GM18511 (cell line): ENCODE measurements at regions not wholly inside any gene's neighbourhood (a gene's known extent, or its start where the extent isn't known, plus 50 kb on each side); places are given as distances from the start of the nearest gene placed in this dataset.

Experiments used
- ATAC-seq: cut with Tn5 transposase; IDR thresholded peaks from one replicate; pipeline ENCODE4 v1.9.1; 2021; ENCODE audit warnings: mild to moderate bottlenecking, moderate library complexity; ENCODE audit not compliant: unreplicated experiment

DNA sequence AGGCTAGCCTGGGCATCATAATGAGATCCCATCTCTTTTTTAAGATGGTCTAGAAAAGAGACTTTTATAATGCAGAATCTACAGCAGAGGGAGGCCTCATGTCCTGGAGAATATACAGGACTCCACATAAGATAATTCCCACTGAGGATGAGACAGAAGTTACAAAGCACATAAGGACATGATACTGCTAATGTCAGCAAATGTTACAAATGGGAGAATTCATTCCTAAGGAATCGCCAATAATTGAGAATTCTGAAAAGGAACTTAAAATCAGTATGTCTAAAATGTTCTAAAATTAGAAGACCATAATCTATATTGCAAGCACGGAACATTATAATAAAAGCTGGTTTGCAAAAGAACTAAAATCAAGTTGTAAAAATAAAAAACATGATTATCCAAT, 131.6 kb upstream of the PKDCC start:
- ATAC-seq = no peak

DNA sequence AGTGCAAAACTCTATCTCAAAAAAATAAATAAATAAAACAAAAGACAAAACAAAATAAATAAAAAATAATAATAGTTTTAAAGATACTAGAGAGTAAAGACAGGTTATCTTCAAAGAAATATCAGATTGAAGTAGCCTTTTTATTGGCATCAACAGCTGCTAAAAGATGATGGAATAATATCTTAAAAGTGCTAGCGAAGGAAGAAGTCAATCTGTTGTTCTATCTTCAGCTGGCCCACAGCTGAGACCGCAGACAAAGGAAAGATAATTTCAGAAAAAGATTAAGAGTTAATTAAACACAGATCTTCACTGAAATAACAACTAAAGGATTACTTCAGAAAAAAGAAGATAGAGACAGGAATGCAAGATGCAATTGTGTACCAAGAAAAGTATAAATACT, 130.2 kb upstream of the PKDCC start:
- no peak for ATAC-seq

DNA sequence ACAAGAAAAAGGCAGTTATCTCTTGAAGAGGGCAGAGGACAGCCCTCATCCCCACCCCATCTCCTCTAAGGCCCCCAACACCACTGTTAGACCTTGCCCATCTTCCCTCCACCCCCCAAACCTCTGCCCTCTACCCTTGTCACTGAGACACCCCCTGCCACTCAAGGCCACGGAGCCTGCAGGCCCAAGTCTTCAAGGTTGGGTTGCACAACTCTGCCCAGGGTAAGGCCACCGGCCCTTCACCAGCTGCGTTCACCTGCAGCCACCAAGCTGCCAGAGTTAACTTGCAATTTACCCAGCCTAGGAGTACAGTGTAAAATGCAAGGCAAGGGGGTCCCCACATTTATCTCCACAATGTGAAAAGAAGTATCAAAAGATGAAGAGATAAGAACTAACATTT, 128.7 kb upstream of the PKDCC start:
- ATAC-seq = no peak

DNA sequence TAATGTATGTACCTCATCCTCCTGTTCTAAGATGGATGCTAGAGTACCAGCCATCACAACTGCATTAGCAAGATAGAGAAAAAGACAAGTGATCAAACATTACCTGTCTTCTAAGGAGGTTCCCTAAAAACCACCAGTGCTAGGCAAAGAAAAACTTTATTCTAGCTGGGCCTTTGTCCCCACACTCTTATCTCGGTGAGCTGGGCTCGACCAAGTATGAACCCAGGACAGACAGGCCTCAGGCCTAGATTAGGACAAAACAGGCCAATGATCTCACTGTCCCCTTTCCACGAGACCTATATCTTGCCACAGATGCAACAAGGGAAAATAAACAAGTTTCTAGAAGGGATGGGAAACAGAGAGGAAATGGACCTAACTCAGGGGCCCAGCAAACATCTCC, 127.6 kb upstream of the PKDCC start:
- ATAC-seq = no peak

DNA sequence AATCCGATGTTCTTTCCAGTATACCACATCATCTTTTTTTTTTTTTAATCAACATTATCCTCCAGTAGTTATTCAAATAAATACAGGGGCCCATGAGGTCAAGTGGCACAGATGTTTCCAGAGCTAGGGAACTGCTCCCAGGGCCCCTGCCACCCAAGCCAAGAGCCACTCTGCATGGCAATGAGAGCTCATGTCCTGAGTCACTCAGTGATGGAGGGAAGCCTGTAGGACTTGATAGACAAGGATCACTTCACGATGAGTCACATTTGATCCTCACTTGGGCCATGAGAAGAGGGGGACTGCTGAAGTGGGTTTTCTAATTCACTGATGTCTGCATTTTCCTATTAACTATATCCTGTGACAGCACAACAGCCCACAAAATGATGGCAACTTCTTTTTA, 127.0 kb upstream of the PKDCC start:
- ATAC-seq = no peak

DNA sequence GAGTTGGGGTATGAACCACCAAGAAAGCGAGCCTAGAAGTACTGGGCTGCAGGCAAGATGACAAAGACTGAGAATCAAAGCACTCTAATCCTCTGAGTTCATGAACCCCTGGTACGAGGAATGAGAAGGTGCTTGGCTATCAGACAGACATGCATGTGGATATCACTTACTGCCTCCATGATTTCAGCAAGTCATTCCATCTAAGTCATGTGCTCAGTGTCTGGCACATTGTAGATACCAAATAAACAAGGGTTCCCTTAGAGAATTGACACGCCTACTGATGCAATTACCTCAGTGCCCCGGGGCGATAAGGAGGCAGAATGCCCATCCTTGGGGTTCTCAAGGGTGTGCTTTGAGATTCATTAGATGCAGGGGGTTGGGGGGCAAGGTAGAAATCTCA, 125.6 kb upstream of the PKDCC start:
- ATAC-seq = no peak

DNA sequence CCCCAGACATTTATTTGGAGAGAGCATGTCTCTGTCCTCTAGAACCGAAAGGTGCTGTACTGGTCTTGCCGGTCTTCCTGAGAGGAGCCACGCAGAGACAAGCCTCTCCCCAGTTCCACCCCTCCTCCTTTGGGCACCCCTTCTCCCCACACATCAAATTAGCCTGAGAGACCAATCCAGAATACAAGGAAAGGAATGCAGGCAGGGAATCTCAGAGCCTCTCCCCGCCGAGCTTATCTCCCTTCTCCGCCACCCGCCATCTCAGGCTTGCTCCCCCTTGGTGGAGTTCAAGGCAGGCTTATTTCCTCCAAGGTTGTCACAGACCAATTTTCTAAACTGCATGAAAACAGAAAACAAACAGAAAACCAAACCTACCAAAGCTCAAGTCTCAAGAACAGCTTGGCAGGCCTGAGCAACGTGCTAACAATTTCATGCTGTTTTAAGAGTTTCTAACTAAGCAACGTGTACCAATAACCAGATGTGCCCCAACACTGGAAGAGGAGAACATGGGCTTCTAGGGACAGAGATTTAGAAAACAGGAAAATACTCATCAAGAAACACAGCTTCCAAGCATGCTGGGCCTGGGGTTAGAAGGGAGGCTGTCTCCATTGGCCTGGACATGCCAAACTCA, 124.5 kb upstream of the PKDCC start:
- no peak for ATAC-seq

DNA sequence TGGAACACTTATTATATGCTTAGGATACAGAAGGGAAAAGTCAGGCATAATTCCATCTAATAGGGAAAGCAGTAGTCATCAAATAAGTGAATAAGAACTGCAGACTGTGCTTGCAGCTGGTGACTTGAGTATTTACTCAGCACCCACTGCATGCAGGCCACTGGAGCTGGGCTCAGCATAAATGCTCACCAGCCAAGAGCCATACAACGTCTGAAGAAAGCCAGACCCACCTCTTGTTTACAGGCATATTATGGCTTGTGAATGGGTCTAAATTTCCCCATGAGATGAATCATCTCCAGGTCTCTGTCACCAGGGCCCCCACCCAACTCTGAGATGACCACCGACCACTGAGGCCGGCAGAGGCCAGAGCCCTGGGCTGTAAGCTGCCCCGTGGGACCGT, 123.8 kb upstream of the PKDCC start:
- no peak for ATAC-seq

DNA sequence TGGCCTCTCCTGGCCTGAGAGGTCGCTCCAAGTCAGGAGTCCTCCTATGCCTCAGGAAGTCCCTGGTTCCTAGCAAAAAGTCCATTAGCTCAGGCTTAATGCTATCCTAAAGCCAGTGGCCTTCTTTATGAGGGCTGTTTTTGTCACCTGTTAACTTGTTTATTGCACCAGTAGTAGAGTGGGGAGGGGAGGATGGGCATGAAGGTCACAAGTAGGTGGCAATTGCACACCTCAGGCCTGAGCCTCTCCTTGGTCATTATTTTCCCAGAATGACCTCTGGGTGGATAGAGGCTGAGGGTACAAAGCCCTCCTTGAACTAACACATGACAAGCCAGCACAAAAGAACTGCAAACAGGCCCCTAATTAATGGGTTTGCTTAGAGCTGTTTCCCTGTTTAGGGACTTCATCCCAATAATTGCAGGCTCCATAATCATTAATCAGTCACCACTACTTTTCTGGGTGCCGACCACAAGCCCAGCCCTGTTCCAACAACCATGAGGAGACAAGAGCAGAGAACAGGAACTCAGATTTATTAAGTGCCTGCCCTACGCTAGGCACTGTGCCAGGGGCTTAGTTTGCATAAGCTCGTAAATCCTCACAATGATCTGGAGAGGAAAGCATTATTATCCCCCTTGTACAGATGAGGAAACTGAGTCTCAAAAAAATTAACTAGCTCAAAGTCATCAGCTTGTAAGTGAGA, 123.0 kb upstream of the PKDCC start:
- no peak for ATAC-seq

DNA sequence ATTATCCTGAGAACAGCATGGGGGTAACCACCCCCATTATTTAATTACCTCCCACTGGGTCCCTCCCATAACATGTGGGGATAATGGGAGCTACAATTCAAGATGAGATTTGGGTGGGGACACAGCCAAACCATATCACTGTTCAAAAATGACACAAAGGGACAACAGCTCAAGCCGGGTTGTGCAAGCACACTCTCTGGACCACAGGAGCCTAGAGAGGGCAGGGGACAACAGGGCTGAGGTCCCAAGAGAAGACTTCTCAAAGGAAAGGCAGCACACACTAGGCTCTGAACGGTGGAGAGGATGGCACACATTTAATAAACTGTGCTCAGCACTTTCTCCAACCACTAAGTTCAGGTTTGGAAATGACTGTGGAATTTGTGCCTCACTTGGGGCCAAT, 122.1 kb upstream of the PKDCC start:
- no peak for ATAC-seq

DNA sequence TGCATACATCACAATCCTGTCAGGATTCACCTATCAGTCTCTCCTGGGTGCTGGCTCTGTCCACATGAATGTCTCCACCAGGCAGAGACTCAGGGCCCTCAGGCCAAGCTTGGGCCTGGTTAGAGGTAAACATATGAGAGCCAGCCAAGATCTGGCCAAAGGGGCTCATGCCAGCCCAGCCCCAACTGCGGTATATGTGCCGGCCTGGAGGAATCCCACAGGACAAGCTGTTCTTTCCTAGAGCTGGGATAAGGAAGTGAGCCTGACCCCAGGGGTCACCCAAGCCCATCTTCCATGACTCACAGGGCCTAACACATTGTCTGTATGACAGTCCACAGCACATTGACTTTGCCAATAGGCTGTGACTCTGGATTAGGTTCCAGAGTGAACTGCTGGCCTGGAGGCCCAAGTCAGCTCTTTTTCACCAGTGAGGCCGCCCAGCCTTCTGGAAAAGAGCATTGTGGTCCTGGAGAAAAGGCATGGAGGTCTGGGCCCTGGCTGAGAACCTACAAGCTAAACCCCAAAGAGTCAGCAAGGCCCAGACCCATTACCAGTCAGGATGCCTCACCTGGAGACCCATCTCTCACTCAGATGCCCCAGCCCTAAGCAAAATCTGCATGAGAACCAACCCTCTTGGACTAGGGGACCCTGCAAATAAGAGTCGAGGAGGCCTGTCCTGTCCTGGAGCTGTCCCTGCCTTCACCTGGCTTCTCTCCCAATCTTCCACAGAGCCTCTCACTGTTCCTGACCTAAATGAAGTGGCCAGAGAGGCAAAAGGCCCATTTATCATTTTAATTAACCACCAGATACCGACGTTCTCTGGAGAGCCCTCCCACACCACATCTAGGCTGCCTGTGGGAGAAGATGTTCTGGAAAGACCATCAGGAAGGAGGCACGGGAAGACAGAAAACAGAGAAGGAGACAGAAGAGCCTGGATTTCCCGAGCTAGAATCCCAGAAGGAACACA, 120.9 kb upstream of the PKDCC start:
- ATAC-seq = no peak

DNA sequence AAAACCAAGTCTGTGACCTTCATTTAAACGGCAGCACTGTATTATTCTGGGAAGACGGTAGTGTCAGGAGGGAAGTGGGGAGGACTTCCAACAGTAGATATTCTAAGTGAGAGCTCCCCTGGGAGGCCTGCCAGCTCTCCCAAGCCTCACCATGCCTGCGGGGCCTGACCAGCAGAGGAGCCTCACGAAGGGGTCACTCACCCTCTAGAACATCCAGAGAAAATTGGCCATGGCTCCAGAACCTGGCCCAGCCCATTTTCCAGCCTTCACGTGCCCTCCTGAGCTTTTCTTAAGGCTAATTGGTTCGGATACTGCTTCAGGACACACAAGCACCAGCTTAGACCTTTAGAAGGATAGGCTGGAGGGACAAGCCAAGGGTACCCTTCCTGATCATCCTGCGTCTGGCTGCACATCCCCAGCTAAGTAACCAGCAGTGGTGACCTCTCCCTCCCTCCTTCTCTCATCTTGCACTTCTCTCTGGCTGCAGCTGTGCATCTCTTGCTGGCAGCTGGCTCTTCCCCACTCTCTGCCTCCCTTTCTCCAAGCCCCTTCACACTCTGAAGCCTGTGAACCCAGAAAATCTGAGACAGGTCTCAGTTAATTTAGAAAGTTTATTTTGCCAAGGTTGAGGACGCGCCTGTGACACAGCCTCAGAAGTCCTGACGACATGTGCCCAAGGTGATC, 120.1 kb upstream of the PKDCC start:
- ATAC-seq = no peak

DNA sequence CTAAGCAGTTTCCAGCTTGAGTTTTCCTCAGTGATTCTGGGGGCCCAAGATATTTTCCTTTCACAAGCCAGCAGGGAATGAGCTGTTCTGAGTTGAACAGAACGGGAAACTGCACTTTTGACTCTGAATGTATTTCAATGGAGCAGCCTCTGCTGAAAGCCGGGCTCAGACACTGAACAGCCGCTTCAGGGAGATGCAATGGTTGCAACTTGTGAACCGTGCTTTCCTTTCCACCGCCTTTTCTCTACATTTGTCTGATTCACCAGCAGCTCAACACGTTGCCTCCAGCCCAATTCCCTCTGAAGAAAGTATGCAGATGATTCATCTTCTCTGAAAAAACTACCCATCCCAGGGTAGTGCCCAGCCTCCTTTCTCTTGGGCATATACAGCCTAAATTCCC, 119.3 kb upstream of the PKDCC start:
- ATAC-seq = no peak

DNA sequence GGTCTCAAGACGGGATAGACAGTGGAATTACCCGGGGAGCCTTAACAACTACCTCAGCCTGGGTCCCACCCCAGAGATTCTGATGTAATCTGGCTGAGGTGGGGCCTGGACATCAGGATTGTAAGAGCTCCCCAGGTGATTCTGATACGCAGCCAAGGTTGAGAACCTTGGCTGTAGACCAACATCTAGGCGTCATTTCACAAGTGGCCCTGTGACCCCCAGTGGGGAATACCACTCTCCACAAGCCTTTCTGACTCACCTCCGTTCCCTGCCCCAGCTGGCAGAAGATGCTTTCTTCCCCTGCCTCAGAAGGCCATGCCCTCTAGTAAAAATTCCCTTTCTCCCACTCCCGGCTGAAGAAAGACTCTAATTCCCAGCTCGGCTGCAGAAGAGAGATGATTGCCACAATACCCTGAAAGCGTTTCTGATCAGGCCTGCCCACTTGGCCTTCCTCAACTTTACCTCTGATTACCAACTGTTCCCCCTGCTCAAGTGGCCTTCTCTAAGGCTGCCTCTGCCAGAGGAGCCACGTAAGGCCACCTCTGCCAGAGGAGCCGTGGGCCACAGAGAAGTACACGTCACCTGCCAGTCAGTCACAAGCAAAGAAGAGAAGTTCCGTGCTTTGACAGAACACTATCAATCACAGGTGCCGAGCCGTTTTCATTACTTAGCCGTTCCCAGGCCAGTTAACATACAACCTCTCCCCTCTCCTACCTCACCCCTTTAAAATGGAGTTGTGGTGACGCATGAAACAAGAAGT, 116.8 kb upstream of the PKDCC start:
- ATAC-seq = peak; percentile 68

DNA sequence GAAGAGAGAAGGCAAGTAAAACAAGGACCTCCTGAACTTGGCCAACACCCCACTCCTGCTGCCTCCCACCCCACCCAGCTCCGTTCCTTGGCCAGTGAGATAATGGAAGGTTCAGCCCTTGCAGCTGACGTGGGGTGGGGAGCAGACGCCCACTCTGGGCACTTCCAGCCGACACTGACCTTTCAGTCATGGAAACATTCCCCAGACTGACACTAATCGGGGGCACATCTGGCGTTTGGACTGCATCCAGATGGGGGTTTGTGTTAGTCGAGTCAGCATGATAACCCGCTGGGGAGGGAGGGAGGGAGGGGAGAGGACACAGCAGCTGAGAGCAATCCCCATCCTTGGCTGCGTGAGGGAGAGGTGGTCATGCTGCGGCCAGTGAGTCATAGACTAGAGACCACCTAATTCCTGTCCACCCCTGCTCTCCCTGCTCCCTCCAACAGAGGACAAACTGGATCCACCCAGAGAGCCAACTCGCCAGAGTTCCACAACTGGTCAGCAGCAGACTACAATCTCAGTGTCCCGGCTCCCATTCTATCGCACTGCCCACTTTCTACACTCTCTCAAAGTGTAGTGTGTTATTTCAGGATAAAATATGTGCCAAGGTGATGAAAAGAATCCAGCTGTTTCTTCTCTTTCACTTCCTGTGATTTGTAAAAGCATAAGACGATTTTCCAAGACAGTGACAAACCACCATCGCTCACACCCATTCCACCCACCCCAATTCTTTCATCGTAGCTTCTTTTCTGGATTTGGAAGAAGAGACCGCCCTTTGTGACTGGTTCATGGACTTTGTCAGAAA, 115.4 kb upstream of the PKDCC start:
- no peak for ATAC-seq

DNA sequence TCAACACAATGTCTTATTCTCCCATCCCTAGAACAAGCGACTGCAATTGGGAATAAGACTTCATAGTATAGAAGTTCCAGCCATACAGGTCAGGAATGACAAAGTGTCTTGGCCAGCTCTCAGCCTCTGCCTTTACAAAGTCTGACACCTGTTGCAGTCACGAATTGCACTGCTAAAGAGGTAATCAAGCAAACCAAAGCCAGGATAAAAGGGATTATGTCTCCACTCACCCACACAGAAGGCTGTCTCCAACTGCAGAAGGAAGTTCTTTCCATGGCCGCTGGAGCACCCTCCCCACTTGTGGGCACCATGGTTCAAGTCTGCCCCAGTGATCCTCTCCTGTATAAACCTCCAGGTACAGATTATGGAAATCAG, 114.8 kb upstream of the PKDCC start:
- no peak for ATAC-seq

DNA sequence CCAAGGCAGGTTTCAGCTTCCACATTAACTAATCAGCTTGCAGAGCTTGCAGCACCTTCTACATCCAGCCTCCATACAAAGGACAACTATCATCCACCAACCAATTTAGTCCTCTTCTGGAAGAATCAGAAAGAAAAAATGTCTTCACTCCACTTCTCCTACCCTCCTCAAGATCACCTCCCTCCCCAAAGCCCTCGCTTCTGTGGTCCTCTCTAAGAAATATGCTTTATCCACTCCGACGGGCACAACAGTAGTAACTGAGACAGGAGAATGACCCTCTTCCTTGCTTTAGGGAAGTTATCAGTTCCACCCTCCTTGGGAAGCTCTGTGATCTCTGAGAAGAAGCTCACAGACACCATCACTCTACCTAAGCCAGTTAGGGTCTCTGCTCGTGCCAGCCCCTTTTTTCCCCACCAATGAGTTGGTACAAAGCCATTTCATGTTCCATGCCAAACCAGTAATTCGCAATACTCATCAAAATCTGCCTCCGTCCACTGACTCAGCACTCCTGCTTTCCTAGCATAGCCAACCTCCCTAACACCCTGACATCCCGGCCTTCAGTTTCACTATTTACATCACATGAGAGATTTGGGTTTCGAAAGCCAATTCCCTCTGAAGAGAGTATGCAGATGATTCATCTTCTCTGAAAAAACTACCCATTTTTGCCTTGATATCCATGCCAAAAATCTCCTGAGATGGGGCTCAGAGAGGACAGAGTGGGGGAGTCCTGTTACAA, 114.1 kb upstream of the PKDCC start:
- ATAC-seq = no peak

DNA sequence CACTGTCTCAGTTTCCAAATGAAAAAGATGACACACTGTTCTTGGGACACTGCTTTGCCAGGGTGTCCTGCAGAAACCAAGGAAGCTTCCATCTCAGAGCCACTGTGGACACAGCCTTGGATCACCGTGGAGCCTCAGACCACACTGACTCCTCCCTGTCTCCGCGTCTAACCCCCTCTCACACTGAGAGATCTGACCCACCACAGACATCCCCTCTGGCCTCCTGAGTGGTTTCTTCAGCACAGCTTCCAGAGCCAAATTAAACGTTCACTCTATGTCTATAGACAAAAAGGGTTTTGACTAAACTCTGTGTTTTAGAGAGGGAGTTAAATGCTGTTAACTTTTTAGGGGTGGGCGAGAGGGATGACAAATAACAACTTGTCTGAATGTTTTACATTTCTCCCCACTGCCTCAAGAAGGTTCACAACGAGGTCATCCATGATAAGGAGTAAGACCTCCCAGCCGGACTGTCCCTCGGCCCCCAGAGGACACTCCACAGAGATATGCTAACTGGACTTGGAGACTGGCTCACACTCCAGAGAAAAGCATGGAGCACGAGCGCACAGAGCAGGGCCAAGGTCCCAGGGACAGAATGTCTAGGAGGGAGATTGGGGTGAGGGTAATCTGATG, 113.4 kb upstream of the PKDCC start:
- no peak for ATAC-seq

DNA sequence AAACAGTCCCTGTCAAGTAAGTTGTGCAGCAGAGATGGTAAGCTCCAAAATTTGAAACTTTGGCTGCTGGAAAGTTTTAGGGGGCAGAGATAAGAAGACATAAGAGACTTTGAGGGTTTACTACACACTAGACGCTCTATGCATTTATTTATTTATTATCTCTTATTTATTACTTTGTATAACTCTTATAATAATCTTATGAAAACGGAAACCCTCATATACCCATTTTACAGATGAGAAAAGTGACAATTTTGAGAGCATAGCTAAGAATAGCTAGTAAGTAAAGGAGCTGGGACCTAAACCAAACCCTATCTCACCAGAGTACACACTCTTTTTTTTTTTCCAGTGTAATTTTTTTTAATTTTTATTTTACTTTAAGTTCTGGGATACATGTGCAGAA, 112.8 kb upstream of the PKDCC start:
- no peak for ATAC-seq
